ENCODE measurements at regions not wholly inside any gene's neighbourhood (a gene's known extent, or its start where the extent isn't known, plus 50 kb on each side); places are given as distances from the start of the nearest gene placed in this dataset.

DNA sequence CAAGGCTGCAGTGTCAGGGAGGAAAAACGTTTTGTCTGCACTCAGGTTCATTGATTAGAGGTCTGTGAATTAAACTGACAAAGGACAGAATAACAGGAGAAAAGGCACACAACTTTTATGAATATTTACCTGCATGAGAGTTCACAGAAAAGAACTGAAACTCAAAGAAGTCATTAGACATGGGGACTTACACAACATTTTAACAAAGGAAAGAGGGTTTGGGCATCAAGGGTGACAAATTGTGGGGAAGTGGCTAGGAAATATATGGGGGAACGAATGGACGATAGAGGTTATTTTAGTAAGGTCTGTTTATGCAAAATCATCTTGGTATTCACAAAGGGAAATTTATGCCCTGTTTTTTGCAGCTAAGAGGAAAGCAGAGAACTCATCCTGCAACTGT, 65.6 kb upstream of the C15orf39 start:
- no peak for DNase-seq

DNA sequence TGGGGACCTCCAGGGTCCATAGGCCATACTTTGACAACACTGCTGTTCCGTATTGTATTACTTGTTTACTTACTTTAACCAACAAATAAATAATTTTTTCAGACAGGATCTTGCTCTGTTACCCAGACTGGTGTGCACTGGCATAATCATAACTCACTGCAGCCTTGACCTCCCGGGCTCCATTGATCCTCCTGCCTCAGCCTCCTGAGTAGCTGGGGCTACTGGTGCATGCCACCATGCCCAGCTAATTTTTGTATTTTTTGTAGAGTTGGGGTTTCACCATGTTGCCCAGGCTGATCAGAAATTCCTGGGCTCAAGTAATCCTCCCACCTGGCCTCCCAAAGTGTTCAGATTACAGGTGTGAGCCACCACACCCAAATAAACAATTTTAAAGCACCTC, 64.9 kb upstream of the C15orf39 start:
- no peak for DNase-seq

DNA sequence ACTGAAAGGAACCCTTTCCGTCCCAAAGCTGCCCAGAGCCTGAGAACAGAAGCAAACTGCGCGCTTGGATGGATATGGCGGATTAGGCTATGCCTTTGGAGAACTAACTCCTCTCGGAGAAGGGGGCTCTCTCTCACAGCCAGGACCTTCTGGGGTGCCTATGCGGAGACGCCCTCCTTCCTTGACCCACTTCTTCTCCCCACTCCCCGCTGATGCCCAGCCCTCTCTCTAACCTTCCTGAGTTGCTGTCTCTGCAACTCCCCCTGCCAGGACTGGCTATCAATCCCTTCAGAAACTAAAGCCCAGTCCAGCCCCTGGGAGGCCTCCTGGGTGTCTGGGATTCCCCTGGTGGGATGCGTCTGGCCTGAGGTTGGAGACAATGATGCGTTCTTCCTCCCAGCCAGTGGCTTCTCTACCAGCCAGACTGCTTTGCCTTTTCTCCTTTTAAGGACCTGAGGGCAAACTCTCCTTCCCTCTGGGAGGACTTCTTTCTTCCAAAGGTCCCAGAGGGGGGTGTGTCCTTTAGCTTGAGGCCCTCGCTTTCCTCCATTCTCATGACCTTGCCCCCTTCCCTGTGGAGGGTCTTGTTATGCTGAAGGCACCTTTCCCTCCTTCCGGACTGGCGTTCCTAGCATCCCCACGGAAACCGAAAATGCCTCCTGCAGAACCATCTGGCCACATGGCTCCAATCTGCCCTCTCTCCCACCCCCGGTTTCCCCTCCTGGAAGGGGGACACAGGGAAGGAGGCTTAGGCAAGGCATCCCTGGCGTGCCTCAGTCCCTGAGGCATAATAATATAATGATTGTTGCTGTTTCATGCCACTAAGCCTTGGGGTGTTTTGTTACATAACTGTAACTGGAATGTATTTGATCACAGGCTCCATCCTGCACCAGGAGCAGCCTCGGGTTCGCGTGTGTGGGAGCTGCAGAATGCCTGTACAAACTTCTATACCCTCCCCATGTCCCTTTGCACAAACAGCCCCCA, 63.4 kb upstream of the C15orf39 start:
- DNase-seq, result no peak

DNA sequence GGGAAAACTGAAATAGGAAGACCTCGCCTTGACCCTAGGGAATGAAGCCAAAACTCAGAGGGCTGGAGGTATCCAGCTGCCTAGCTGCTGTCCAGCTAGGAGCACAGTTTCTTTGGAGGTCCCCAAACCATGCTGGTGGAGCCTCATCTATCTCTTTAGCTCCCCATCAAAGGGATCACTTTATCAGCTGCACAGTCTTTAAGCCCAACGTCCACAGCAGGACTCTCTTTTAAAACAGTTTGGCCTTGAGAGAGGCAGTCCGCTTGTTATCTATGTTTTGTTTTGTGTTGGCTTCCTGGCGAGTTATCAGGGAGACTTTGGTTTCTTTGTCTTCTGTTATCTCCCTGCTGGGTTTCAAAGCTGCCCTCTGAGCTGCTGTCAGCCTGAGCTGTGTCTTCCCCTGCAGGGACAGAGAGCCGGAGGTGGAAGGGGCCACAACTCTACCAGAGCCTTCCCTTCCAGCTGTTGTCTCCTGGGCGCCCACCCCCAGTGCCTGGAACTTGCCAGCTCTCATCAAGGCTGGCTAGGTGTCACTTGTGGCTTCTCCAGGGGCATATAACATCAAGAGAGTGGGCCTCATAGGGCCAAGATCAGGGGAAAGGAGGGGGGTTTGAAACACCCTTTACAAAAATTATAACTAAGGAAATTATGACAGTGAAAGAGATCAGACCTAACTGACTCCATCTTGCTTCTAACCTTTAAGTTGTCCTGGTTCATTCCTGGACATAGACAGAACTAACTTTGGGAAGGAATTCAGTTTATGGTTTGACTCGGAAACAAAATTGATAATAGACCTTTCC, 61.4 kb upstream of the C15orf39 start:
- no peak for DNase-seq

DNA sequence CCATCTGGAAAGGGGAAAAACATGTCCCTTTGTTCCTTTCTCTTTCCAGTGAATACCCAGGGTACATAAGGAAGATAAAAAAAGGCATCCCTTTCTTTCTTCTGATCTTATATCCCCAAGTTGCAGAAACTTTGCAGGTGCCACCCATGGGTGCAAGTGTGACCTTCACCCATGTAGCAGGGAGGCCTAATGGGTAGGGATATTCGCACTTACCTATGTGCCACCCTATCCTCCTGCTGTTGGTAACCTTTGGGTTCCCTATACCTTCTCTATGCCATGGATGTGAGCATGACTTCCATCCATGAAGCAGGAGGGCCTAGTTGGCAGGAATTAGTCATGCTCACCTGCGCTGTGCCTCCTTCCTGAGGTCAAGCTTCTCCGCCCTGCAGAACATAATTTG, 59.2 kb upstream of the C15orf39 start:
- DNase-seq, result no peak

DNA sequence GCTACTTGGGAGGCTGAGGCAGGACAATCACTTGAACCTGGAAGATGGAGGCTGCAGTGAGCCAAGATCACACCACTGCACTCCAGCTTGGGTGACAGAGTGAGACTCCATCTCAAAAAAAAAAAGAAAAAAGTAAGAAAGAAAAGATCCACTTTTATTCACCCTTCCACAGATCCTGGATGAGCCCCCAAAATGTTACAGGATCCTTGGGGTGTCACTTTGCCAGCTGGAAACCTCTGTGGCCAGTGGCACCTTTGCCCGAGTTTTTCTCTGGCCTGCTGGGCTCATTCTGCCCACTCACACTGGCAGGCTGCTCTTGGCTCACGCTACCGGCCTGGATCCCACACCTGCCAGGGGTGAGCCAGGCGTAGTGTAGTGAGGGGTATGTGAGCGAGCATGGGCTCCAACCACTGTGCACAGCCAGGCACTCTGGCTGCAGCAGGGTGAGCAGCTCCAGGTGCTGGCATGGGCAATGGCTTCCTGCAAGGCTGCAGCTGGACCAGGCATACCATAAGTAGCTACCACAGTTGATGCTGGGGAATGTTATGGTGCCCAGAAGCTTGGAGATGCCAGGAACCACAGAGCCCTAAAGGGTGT, 57.8 kb upstream of the C15orf39 start:
- DNase-seq, result no peak

DNA sequence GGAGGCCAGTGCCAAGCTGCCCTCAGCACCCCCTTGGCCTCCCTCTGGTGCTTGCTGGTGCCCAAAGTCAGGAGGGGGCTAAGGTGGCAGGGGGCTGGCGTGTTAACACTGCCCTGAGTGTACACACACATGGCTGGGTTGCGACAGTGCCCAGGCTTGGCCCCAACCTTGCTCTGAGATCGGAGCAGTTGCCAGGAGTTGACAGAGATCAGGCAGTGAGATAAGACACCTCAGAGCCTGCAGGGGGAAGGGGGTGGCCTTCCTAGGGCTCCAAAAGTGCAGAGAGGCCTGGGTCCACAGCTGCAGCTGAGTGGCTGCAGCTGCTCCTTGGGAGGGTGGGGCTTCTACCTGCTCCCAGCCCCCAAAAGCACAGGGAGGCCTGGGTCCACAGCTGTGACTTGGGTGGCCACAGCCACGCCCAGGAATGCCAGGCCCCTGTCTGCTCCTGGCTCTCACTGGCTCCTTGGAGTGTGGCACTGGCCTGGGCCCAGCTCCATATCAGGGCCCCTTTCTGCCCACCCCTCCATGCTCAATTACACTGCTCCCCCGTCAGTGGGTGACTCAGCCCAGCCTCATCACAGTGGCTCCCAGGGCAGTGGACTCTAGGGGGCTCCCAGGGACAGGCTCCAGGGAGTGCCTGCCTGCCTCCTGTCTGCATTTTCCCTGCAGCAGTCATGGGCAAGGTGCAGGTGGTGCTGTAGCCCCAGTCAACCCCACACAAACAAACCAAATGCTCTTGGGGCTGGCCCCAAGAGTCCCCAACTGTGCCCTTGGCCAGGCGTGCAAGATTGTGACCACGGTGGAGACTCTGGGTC, 56.4 kb upstream of the C15orf39 start:
- peak; percentile 4 for DNase-seq

DNA sequence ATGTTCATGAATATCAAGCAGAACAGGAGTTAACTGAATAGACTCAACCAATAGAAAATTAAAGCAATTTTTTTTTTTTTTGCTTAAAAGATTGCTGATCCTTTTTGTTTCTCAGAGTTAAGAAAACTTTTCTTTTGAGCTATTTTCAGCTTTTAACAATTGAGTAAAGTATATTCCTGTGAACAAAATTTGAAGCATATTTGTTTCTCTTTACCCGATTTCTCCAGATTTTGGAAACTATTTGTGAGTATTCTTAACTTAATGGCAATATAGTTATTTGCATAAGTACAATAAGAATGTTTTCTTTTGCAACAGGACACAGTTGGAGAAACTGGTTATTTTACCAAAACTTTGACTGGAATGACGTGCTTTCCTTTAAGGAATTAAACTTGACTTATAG, 53.4 kb upstream of the C15orf39 start:
- no peak for DNase-seq

DNA sequence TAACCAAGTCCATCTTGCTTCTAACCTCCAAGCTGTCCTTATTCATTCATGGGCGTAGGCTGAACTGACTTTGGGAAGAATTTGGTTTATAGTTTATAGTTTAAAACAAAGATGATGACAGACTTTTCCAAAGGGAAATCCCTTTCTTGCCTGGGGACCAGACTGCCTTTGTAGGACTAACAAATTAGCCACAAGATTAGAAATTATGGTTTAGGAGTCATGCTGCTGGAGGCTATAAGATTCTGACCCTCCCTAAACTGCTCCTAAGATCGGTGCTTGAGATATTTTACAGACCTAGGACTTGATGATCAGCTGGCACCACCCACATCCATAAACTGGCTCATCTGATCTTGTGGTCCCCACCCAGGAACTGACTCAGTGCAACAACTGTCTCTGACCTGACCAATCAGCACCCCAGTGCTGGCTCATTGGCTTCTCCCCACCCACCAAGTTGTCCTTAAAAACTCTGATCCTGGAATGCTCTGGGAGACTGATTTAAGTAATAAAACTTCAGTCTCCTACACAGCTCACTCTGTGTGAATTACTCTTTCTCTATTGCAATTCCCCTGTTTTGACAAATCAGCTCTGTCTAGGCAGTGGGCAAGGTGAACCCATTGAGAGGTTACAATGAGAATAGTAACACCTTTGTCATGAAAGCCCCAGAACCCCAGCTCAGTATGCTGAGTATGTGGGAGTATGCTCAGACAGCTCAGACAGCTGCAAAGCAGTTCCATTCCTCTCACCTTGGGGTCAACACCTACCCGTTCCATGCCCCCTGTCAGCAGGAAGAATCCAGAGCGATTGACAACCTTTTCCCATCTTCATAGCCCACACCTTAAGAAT, 51.6 kb upstream of the C15orf39 start:
- DNase-seq, result peak; percentile 74

DNA sequence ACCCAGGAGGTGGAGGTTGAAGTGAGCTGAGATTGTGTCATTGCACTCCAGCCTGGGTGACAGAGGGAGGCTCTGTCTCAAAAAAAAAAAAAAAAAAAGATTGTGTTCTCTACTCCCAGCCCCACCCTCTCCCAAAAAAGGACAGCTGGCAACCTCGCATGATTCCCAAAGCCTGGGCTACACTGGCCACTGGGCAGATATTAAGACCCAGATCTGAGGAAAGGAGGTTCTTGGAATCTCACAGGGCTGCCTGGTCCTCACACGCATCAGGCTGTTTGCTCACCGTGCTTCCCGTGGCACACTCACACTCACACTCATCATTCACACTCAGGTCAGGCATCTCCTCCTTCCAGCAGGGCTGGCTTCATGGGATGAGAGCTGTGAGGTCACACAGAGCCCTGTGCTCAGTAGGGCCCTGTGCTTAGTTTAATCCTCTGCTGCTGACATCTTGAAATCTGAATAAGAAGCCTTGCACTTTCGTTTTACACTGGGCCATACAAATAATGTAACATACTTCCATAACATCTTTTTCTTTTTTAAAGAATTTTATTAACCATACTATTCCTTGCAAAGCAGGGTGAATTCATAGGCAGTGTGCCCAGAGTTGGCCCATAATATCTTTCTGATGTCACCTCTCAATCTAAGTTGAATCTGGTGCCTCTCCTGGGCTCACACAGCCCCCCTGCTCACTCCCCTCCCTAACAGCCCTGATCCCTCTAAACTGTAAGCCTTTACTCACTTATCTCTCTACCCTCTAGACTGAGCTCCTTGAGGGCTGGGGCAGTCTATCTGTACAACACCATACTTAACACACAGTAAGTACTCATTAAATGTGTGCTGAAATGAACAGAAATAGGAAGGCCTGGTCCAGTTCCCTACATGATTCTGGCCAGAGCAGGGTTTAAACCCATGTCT, 50.2 kb upstream of the C15orf39 start:
- no peak for DNase-seq
